K562 (cell line): ENCODE measurements at regions not wholly inside any gene's neighbourhood (a gene's known extent, or its start where the extent isn't known, plus 50 kb on each side); places are given as distances from the start of the nearest gene placed in this dataset.

Source experiments
- GMEB1 ChIP-seq: fragments of 250-450 bp; sonication (Bioruptor Pico); IDR thresholded peaks from 2 replicates; pipeline ENCODE4 v1.4.0; 2020; ENCODE audit warnings: mild to moderate bottlenecking
- HEY1 ChIP-seq: fragments of 250-450 bp; sonication (Bioruptor Pico); IDR thresholded peaks from 2 replicates; pipeline ENCODE4 v1.5.0; 2020; ENCODE audit warnings: mild to moderate bottlenecking, moderate library complexity, borderline replicate concordance
- TCF7L2 ChIP-seq: fragments of 150-350 bp; IDR thresholded peaks from 2 replicates; pipeline ENCODE4 v1.6.1; 2016; ENCODE audit warnings: low read depth, mild to moderate bottlenecking, low read length, moderate library complexity
- ZBTB40 ChIP-seq, 2 experiments: fragments of 450-650 bp in 1 of 2; sonication (generic) in 1 of 2; formaldehyde crosslinking in 1 of 2; IDR thresholded peaks; 2 replicates each; pipeline versions ENCODE4 v1.7.1 to v1.9.0; 2016 to 2022; ENCODE audit warnings: inconsistent platforms in 1 of 2, mild to moderate bottlenecking in 1 of 2, missing genetic modification reagents in 1 of 2
- ZBTB5 ChIP-seq: fragments of 450-650 bp; IDR thresholded peaks from 2 replicates; pipeline ENCODE4 v1.6.1; 2017; ENCODE audit warnings: antibody characterized with exemption
- ZNF212 ChIP-seq: fragments of 450-650 bp; formaldehyde crosslinking; IDR thresholded peaks from 2 replicates; pipeline ENCODE4 v1.4.0; 2020; ENCODE audit warnings: mild to moderate bottlenecking
- TF ChIP-seq, protein P1 (sequence below): fragments of 450-650 bp; formaldehyde crosslinking; IDR thresholded peaks from 2 replicates; pipeline ENCODE4 v1.4.0; 2020; ENCODE audit warnings: mild to moderate bottlenecking, moderate library complexity

DNA sequence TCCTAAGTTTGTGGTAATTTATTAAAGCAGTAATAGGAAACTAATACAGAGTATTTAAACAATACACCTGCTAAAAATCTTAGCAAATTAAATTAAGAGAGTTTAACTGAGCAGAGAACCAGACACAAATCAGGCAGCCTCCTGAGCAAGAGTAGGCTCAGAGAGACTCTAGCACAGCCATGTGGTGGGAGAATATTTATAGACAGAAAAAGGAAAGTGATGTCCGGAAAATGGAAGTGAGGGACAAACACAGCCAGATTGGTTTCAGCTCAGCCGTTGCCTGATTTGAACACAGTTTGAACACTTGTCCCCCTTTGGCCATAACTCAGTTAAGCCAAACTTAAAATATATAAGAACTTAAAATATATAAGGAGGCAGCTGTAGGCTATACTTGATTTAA lies 192.6 kb upstream of the PSMD7 start (continued):
- TF ChIP-seq ZBTB40 (IDR thresholded peaks at IDR 0.05) (no peak), ZBTB40 (CRISPR knock-in tag; IDR thresholded peaks at IDR 0.05) (no peak), GMEB1 (CRISPR knock-in tag) (no peak), TCF7L2 (no peak), ZBTB5 (no peak), HEY1 (CRISPR knock-in tag) (no peak), ZNF212 (CRISPR knock-in tag) (no peak)
- TF ChIP-seq, protein P1, sequence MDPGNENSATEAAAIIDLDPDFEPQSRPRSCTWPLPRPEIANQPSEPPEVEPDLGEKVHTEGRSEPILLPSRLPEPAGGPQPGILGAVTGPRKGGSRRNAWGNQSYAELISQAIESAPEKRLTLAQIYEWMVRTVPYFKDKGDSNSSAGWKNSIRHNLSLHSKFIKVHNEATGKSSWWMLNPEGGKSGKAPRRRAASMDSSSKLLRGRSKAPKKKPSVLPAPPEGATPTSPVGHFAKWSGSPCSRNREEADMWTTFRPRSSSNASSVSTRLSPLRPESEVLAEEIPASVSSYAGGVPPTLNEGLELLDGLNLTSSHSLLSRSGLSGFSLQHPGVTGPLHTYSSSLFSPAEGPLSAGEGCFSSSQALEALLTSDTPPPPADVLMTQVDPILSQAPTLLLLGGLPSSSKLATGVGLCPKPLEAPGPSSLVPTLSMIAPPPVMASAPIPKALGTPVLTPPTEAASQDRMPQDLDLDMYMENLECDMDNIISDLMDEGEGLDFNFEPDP, result no peak
